ENCODE measurements at regions not wholly inside any gene's neighbourhood (a gene's known extent, or its start where the extent isn't known, plus 50 kb on each side); places are given as distances from the start of the nearest gene placed in this dataset.

- TF ChIP-seq CTCF (IDR thresholded peaks at IDR 0.05) (no peak), POLR2A (IDR thresholded peaks at IDR 0.05) (no peak)
These were observed 51.8 kb upstream of the SETMAR start for GRCh38 chr3:4251412-4251811.
